ENCODE measurements at regions not wholly inside any gene's neighbourhood (a gene's known extent, or its start where the extent isn't known, plus 50 kb on each side); places are given as distances from the start of the nearest gene placed in this dataset.

GRCh38 chr2:144988591-144988990 lies 468.7 kb upstream of the ZEB2 start:
- H3K4me3 ChIP-seq (ENCODE audit: low read length): no peak overlapping the region
- no peak for TF ChIP-seq CTCF (conservative IDR thresholded peaks at IDR 0.05; ENCODE audit: low read depth, low read length)
- DNase-seq (ENCODE audit: low read depth): no peak

GRCh38 chr2:144986691-144987090 lies 466.8 kb upstream of the ZEB2 start:
- TF ChIP-seq CTCF (conservative IDR thresholded peaks at IDR 0.05; ENCODE audit: low read depth, low read length): no peak
- DNase-seq (ENCODE audit: low read depth): no peak
- H3K4me3 ChIP-seq (ENCODE audit: low read length): no peak overlapping the region

- no peak for TF ChIP-seq CTCF (conservative IDR thresholded peaks at IDR 0.05; ENCODE audit: low read depth, low read length)
- DNase-seq (ENCODE audit: low read depth): no peak
- no peak overlapping the region for H3K4me3 ChIP-seq (ENCODE audit: low read length)
Observed at GRCh38 chr2:144984038-144984437, 464.1 kb upstream of the ZEB2 start.

- H3K4me3 ChIP-seq (ENCODE audit: low read length): no peak overlapping the region
- TF ChIP-seq CTCF (conservative IDR thresholded peaks at IDR 0.05; ENCODE audit: low read depth, low read length): no peak
- no peak for DNase-seq (ENCODE audit: low read depth)
Observed at GRCh38 chr2:144983107-144983506, 463.2 kb upstream of the ZEB2 start.

- no peak overlapping the region for H3K4me3 ChIP-seq (ENCODE audit: low read length)
- no peak for TF ChIP-seq CTCF (conservative IDR thresholded peaks at IDR 0.05; ENCODE audit: low read depth, low read length)
- no peak for DNase-seq (ENCODE audit: low read depth)
Observed at GRCh38 chr2:144982481-144982880, 462.6 kb upstream of the ZEB2 start.

GRCh38 chr2:144975881-144976280 lies 456.0 kb upstream of the ZEB2 start:
- TF ChIP-seq CTCF (conservative IDR thresholded peaks at IDR 0.05; ENCODE audit: low read depth, low read length): no peak
- H3K4me3 ChIP-seq (ENCODE audit: low read length): no peak overlapping the region
- DNase-seq (ENCODE audit: low read depth): no peak

GRCh38 chr2:144972676-144973075 lies 452.8 kb upstream of the ZEB2 start:
- H3K4me3 ChIP-seq (ENCODE audit: low read length): no peak overlapping the region
- no peak for TF ChIP-seq CTCF (conservative IDR thresholded peaks at IDR 0.05; ENCODE audit: low read depth, low read length)
- DNase-seq (ENCODE audit: low read depth): no peak
